Neural cell (in vitro differentiated cells): ENCODE measurements at regions not wholly inside any gene's neighbourhood (a gene's known extent, or its start where the extent isn't known, plus 50 kb on each side); places are given as distances from the start of the nearest gene placed in this dataset.

Experiments
- H2AFZ ChIP-seq: fragments of 200-600, 300-800 bp; sonication (generic), shearing (Covaris generic); 2 replicates; pipeline ENCODE4 v1.6.0; 2014; ENCODE audit warnings: low read depth, mild to moderate bottlenecking, antibody characterized with exemption, low read length, moderate library complexity
- H3F3A ChIP-seq: fragments of 200-600 bp; shearing (Covaris generic); 2 replicates; pipeline ENCODE4 v1.6.1; 2016; ENCODE audit warnings: mild to moderate bottlenecking, moderate library complexity, mixed read lengths, antibody characterized with exemption, low read length; ENCODE audit not compliant: insufficient read depth, poor library complexity, severe bottlenecking
- H3K27ac ChIP-seq: fragments of 200-600, 300-800 bp; sonication (generic), shearing (Covaris generic); 2 replicates; pipeline ENCODE4 v1.5.1; 2014; ENCODE audit warnings: mild to moderate bottlenecking, low read length, moderate library complexity
- H3K27me3 ChIP-seq: fragments of 300-800, 200-600 bp; sonication (generic), shearing (Covaris generic); 2 replicates; pipeline ENCODE4 v1.6.0; 2014; ENCODE audit warnings: mild to moderate bottlenecking, low read depth, low read length, moderate library complexity; ENCODE audit not compliant: insufficient read depth
- H3K36me3 ChIP-seq: fragments of 300-800, 200-600 bp; sonication (generic), shearing (Covaris generic); 2 replicates; pipeline ENCODE4 v1.5.1; 2014; ENCODE audit warnings: mild to moderate bottlenecking, antibody characterized with exemption, low read length, moderate library complexity; ENCODE audit not compliant: insufficient read depth
- H3K4me2 ChIP-seq: fragments of 300-800, 200-600 bp; sonication (generic), shearing (Covaris generic); 2 replicates; pipeline ENCODE4 v1.6.0; 2014; ENCODE audit warnings: mild to moderate bottlenecking, low read length
- H3K4me3 ChIP-seq: fragments of 300-800, 200-600 bp; sonication (generic), shearing (Covaris generic); 2 replicates; pipeline ENCODE4 v1.5.1; 2014; ENCODE audit warnings: mild to moderate bottlenecking, low read length, moderate library complexity
- H3K79me2 ChIP-seq: fragments of 200-600 bp; shearing (Covaris generic); replicated peaks from 2 replicates; pipeline ENCODE4 v1.6.0; 2014; ENCODE audit warnings: mild to moderate bottlenecking, low read length, moderate library complexity; ENCODE audit not compliant: insufficient read depth
- H3K9ac ChIP-seq: fragments of 300-800, 200-600 bp; sonication (generic), shearing (Covaris generic); 2 replicates; pipeline ENCODE4 v1.6.1; 2016; ENCODE audit warnings: mild to moderate bottlenecking, low read length, mixed read lengths
- H3K9me2 ChIP-seq: fragments of 200-600 bp; shearing (Covaris generic); 2 replicates; pipeline ENCODE4 v1.6.1; 2016; ENCODE audit warnings: mild to moderate bottlenecking, low read length, mixed read lengths; ENCODE audit not compliant: insufficient read depth
- H3K9me3 ChIP-seq: fragments of 200-600, 300-800 bp; sonication (generic), shearing (Covaris generic); 2 replicates; pipeline ENCODE4 v1.6.1; 2016; ENCODE audit warnings: mild to moderate bottlenecking, mixed run types, low read length, moderate library complexity, mixed read lengths
- H4K20me1 ChIP-seq: fragments of 200-600 bp; shearing (Covaris generic); 2 replicates; pipeline ENCODE4 v1.6.1; 2016; ENCODE audit warnings: mild to moderate bottlenecking, mixed run types; ENCODE audit not compliant: insufficient read depth
- CTCF ChIP-seq: fragments of 450-650 bp; IDR thresholded peaks from 2 replicates; pipeline ENCODE4 v1.5.1; 2014; ENCODE audit warnings: antibody characterized with exemption, mild to moderate bottlenecking, moderate library complexity; ENCODE audit not compliant: poor library complexity, severe bottlenecking
- EP300 ChIP-seq: fragments of 450-650 bp; conservative IDR thresholded peaks from 2 replicates; pipeline ENCODE4 v1.6.1; 2014; ENCODE audit warnings: antibody characterized with exemption, mild to moderate bottlenecking, moderate library complexity; ENCODE audit not compliant: poor library complexity, severe bottlenecking
- EZH2 ChIP-seq: fragments of 200-600, 300-800 bp; shearing (Covaris generic), sonication (generic); IDR thresholded peaks from 2 replicates; pipeline ENCODE4 v1.6.1; 2014; ENCODE audit warnings: antibody characterized with exemption, low read length, borderline replicate concordance, mild to moderate bottlenecking; ENCODE audit not compliant: insufficient read depth, poor library complexity, severe bottlenecking
- MXI1 ChIP-seq: fragments of 450-650 bp; conservative IDR thresholded peaks from 2 replicates; pipeline ENCODE4 v1.6.1; 2014; ENCODE audit warnings: antibody characterized with exemption, mild to moderate bottlenecking; ENCODE audit not compliant: poor library complexity, severe bottlenecking
- POLR2AphosphoS5 ChIP-seq: IDR thresholded peaks from 2 replicates; pipeline ENCODE4 v1.6.1; 2012
- RAD21 ChIP-seq: fragments of 450-650 bp; conservative IDR thresholded peaks from 2 replicates; pipeline ENCODE4 v1.6.1; 2014; ENCODE audit warnings: antibody characterized with exemption, mild to moderate bottlenecking, moderate library complexity
- REST ChIP-seq: IDR thresholded peaks from 2 replicates; pipeline ENCODE4 v1.6.1; 2012; ENCODE audit warnings: borderline replicate concordance
- SMC3 ChIP-seq: fragments of 450-650 bp; conservative IDR thresholded peaks from 2 replicates; pipeline ENCODE4 v1.6.1; 2014; ENCODE audit warnings: antibody characterized with exemption, mild to moderate bottlenecking, moderate library complexity; ENCODE audit not compliant: poor library complexity
- TAF1 ChIP-seq: IDR thresholded peaks from 2 replicates; pipeline ENCODE4 v1.6.1; 2012; ENCODE audit warnings: low read depth

GRCh38 chr7:84658286-84658685 lies 463.7 kb upstream of the SEMA3A start:
- Histone ChIP-seq H3K4me2 (no peak overlapping the region), H3K79me2 (no peaks in the 10 kb centered on the region), H3K9me2 (no peaks in the 10 kb centered on the region), H4K20me1 (no peaks in the 10 kb centered on the region), H3K27me3 (no peaks in the 10 kb centered on the region), H3K4me3 (no peak overlapping the region), H3K9me3 (no peaks in the 10 kb centered on the region), H3K27ac (no peak overlapping the region), H3K9ac (no peak overlapping the region), H2AFZ (no peak overlapping the region), H3F3A (no peaks in the 10 kb centered on the region), H3K36me3 (no peaks in the 10 kb centered on the region)
- TF ChIP-seq REST (no peak), SMC3 (no peak), EP300 (no peak), MXI1 (no peak), CTCF (no peak), POLR2AphosphoS5 (no peak), EZH2 (no peak), RAD21 (no peak), TAF1 (no peak)

- no peak overlapping the region for H3K4me3 ChIP-seq
- no peaks in the 10 kb centered on the region for H3K79me2 ChIP-seq
- H3K4me2 ChIP-seq = no peak overlapping the region
- H2AFZ ChIP-seq = no peak overlapping the region
- no peak for TF ChIP-seq TAF1
- no peaks in the 10 kb centered on the region for H3K36me3 ChIP-seq
- no peaks in the 10 kb centered on the region for H3K9me3 ChIP-seq
- peaks cover 4% of the 10 kb centered on the region for H3F3A ChIP-seq
- no peaks in the 10 kb centered on the region for H3K27me3 ChIP-seq
- no peaks in the 10 kb centered on the region for H4K20me1 ChIP-seq
- H3K27ac ChIP-seq = no peak overlapping the region
- H3K9ac ChIP-seq = no peak overlapping the region
- no peaks in the 10 kb centered on the region for H3K9me2 ChIP-seq
Observed at GRCh38 chr7:84654273-84654672, 459.7 kb upstream of the SEMA3A start.

GRCh38 chr7:84651876-84652275 lies 457.3 kb upstream of the SEMA3A start:
- Histone ChIP-seq H3K27ac (no peak overlapping the region), H3K9ac (no peak overlapping the region), H3K9me3 (no peaks in the 10 kb centered on the region), H2AFZ (no peak overlapping the region), H3K4me2 (no peak overlapping the region), H3K4me3 (no peak overlapping the region), H3F3A (peaks cover 4% of the 10 kb centered on the region), H4K20me1 (no peaks in the 10 kb centered on the region), H3K9me2 (no peaks in the 10 kb centered on the region), H3K79me2 (no peaks in the 10 kb centered on the region), H3K27me3 (no peaks in the 10 kb centered on the region), H3K36me3 (no peaks in the 10 kb centered on the region)
- TF ChIP-seq EP300 (peak; percentile 45), RAD21 (no peak), MXI1 (no peak), SMC3 (no peak), EZH2 (no peak), TAF1 (no peak), CTCF (no peak), REST (no peak)
